ENCODE measurements at regions not wholly inside any gene's neighbourhood (a gene's known extent, or its start where the extent isn't known, plus 50 kb on each side); places are given as distances from the start of the nearest gene placed in this dataset.

DNA sequence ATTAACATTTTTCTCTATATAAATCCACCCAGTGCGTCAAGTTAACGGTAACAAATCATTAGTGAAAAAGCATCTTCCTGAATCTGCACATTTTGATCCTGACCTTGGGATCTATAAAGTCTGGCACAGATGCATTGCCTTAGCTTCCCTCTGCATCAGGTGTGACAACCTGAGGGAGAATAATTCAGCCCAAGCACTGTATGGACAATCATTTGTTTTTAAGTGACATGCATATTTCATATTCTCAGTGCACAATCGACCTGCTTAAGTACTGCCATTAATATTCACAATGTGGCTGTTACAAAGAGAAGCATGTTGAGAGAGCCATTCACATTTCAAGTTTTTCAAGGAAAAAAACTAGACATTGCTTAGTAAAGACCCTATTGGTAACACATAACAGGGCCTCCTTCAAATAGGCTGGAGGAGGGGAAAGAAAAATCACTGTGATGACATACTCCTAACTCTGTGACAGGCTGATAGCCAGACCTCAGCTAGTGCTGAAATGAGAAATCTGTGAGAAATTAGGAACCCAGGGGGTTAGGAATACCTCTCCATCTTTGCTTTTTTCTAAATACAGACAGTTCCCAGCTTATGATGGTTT, 505.3 kb upstream of the CDH5 start:
- WGBS, 2 donors, result 51 to 52% methylated on average over 3 of the region's 3 CpGs
- no peaks in the 10 kb centered on the region for H3K27me3 ChIP-seq
- DNase-seq, result no peak
- intact Hi-C loops (cut with DNase I), result no loop called here
- ATAC-seq, result no peak
- no peaks in the 10 kb centered on the region for H3K36me3 ChIP-seq (replicated peaks in 1 of 2; ENCODE audit: insufficient read depth in 1 of 2, low read depth in 2 of 2)
- H3K9me3 ChIP-seq, result no peaks in the 10 kb centered on the region
- no peak overlapping the region for H3K4me3 ChIP-seq
- H3K4me1 ChIP-seq, result no peaks in the 10 kb centered on the region
- TF ChIP-seq, protein P1, sequence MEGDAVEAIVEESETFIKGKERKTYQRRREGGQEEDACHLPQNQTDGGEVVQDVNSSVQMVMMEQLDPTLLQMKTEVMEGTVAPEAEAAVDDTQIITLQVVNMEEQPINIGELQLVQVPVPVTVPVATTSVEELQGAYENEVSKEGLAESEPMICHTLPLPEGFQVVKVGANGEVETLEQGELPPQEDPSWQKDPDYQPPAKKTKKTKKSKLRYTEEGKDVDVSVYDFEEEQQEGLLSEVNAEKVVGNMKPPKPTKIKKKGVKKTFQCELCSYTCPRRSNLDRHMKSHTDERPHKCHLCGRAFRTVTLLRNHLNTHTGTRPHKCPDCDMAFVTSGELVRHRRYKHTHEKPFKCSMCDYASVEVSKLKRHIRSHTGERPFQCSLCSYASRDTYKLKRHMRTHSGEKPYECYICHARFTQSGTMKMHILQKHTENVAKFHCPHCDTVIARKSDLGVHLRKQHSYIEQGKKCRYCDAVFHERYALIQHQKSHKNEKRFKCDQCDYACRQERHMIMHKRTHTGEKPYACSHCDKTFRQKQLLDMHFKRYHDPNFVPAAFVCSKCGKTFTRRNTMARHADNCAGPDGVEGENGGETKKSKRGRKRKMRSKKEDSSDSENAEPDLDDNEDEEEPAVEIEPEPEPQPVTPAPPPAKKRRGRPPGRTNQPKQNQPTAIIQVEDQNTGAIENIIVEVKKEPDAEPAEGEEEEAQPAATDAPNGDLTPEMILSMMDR (IDR thresholded peaks at IDR 0.05), result no peak
- TF ChIP-seq POLR2A (IDR thresholded peaks at IDR 0.05), result no peak
- H3K27ac ChIP-seq, result no peak overlapping the region

DNA sequence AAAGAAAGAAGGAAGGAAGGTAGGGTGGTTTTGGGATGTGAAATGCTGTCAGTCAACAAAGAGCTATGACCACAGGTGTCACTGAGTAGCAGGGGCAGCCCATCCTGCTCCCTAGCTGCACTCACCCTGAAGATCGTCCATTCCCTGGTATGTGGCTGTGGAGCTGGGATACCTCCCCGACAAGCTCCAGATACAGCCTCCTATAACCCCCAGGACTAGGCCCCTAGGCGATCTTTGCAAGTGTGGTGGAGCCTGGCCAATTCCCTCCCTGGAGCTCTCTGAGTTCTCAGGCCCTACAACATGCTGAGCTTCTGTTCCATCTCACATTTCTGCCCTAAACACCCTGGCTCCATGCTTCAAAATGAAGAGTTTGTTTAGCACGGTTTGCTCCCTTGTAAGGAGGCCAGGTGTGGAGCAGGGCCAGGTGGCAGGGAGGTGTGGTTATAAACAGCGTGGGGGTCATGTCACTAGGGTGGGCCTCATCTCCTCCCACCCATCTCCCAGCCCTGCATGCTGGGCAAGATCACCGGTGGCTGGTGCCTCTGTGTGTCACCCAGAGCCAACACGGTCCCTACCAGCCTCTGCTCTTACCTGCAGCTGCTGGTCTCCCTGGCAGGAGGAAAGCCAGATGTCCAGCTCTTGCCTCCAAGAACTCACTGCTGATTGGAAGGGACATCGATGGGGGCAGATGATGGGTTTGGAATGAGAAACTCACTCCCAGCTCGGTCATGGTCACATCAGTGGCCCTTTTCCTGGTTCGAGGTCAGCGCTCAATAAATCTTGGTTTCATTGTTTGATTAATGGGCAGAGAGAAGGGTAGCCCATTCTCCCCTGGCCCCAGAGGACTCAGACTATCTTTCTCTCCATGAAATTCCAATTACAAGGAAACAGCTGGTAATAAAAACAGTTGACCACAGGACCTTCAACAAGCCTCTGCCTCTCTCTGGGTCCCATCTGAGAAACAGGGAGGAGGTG, 511.0 kb upstream of the CDH5 start:
- Histone ChIP-seq H3K9me3 (no peaks in the 10 kb centered on the region), H3K36me3 (replicated peaks in 1 of 2; ENCODE audit: insufficient read depth in 1 of 2, low read depth in 2 of 2) (no peaks in the 10 kb centered on the region), H3K4me3 (no peak overlapping the region), H3K27ac (no peak overlapping the region), H3K27me3 (no peaks in the 10 kb centered on the region), H3K4me1 (no peaks in the 10 kb centered on the region)
- WGBS, 2 donors, result 59 to 63% methylated on average over 10 to 11 of the region's 11 CpGs
- no peak for TF ChIP-seq POLR2A (IDR thresholded peaks at IDR 0.05)
- TF ChIP-seq, protein P1 (IDR thresholded peaks at IDR 0.05), result no peak
- no peak for DNase-seq
- ATAC-seq, result no peak
- intact Hi-C loops (cut with DNase I), result no loop called here

DNA sequence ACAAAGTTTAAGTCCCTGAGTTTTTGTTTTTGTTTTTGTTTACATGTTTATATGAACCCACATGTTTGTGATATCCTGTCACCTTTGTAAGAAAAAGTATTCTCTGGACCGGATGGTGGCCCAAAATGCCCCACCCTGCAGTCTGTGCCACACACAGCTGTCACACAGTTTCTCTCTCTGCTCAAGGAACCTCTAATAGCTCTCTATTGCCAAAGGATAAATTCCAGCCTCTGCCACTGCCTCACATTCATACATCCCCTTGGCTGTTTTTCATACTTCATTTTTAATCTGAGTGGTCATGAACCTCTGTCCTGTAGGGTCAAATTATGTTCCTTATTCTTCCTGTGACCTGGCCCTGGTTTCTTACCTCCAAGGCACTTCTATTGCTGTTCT, 520.3 kb upstream of the CDH5 start:
- H3K4me3 ChIP-seq, result no peak overlapping the region
- H3K4me1 ChIP-seq, result no peaks in the 10 kb centered on the region
- 53 to 56% methylated on average over 1 of the region's 1 CpG for WGBS, 2 donors
- TF ChIP-seq, protein P1 (IDR thresholded peaks at IDR 0.05), result no peak
- TF ChIP-seq POLR2A (IDR thresholded peaks at IDR 0.05), result no peak
- no peak for DNase-seq
- H3K36me3 ChIP-seq (replicated peaks in 1 of 2; ENCODE audit: insufficient read depth in 1 of 2, low read depth in 2 of 2), result no peaks in the 10 kb centered on the region
- intact Hi-C loops (cut with DNase I), result no loop called here
- no peak for ATAC-seq
- H3K9me3 ChIP-seq, result no peaks in the 10 kb centered on the region
- H3K27ac ChIP-seq, result no peak overlapping the region
- H3K27me3 ChIP-seq, result no peaks in the 10 kb centered on the region

DNA sequence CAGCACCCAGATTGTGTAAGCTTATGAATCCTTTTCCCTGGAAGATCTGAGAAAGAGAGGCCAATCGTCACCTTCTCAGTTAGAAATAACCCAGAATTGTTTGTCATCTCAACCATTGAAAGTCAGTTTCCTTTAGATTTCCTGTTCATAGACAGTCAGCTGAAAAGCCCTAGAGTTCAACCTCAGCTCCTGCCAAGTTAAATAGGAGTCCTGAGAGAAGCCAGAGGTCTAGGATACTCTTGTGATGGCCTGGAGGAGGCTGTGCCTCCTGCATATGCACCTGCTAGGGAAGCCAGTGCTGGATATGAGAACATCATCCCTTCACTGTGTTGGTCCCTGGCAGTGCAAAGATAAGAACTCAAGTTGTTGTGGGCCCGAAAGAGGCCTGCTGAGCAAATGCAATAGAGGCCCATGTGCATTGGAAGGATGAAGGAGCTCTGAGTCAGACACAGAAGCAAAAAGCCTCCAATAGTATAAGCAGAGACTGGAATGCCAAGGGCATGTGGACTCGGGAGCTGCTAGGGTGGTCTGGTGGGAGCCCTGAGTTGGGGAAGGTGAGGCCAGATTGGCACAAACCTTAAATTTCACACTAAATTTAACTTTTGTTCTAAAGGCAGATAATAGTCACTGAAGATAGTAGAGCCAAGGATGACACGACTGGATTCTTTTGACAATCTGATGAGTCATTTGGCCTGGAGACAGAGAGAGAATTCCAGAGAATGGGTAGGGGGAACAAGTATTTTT, 520.9 kb upstream of the CDH5 start:
- WGBS, 2 donors, result 44 to 66% methylated on average over 4 of the region's 4 CpGs
- intact Hi-C loops (cut with DNase I), result no loop called here
- DNase-seq (no peak), ATAC-seq (no peak)
- Histone ChIP-seq H3K4me1 (no peaks in the 10 kb centered on the region), H3K4me3 (no peak overlapping the region), H3K36me3 (replicated peaks in 1 of 2; ENCODE audit: insufficient read depth in 1 of 2, low read depth in 2 of 2) (no peaks in the 10 kb centered on the region), H3K9me3 (no peaks in the 10 kb centered on the region), H3K27me3 (no peaks in the 10 kb centered on the region), H3K27ac (no peak overlapping the region)
- TF ChIP-seq POLR2A (IDR thresholded peaks at IDR 0.05), result no peak
- TF ChIP-seq, protein P1 (IDR thresholded peaks at IDR 0.05), result no peak
